HG02763 (cell line): ENCODE measurements at regions not wholly inside any gene's neighbourhood (a gene's known extent, or its start where the extent isn't known, plus 50 kb on each side); places are given as distances from the start of the nearest gene placed in this dataset.
"Not testable (repeated sequence)": the region's sequence is repeated elsewhere in the genome, so short reads cannot be mapped to it uniquely, and the experiment has no call there.

Source experiments
- ATAC-seq: cut with Tn5 transposase; IDR thresholded peaks from one replicate; pipeline ENCODE4 v1.9.1; 2021; ENCODE audit warnings: mild to moderate bottlenecking, moderate library complexity; ENCODE audit not compliant: unreplicated experiment

DNA sequence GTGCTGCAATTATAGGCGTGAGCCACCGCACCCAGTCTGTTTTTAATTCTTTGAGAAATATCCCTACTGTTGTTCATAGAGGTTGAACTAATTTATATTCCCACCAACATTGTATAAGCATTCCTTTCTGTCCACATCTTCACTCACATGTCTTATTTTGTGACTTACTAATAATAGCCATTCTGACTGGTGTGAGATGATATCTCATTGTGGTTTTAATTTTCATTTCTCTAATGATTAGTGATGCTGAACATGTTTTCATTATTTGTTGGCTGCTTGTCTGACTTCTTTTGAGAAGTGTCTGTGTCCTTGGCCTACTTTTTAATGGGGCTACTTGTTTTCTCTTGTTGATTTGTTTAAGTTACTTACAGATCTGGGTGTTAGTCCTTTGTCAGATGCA, 310.9 kb upstream of the MAOA start:
- no peak for ATAC-seq

DNA sequence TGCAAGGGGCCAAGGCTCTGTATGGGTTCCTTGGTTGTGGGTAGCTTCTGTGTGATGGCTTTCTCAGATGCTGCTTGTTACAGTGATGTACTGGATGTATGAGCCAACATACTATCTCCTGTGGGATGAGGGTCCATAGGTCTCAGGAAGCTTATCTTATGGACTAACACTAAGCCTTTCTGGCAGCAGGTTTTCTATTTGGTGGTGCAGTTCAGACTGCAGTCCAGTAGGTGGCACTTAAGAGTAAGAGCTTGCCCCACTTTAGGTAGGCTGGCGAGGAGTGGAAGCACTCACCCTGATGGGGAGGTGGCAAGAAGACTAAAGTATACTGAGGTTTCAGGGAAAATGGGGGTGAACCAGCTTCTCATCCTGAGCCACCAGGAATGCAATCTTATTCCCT, 306.7 kb upstream of the MAOA start:
- ATAC-seq: no peak

- no peak for ATAC-seq
These were observed 305.2 kb upstream of the MAOA start for GRCh38 chrX:43350935-43351334.

DNA sequence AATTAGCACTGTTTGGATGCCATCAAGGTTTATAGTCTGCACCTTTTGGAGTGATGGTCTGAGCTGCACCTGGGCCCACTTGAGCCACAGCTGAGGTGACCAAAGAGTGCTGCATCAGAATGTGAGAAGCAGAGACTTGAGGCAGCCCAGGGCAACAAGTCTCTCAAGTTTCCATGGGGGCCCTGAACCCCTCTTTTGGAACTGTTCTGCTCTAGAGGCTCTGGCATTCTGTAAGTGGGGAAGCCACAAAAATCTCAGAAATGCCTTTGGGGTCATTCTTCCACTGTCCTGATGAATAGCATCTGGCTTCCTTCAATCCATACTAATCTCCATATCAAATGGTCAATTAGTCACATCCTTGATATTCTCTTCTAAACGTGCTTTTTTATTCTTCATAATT, 298.4 kb upstream of the MAOA start:
- ATAC-seq: no peak

- ATAC-seq: no peak
These were observed 283.1 kb upstream of the MAOA start for GRCh38 chrX:43373032-43373431.

GRCh38 chrX:43375136-43375535, 281.0 kb upstream of the MAOA start:
- no peak for ATAC-seq

GRCh38 chrX:43380704-43381103, 275.4 kb upstream of the MAOA start:
- no peak for ATAC-seq

DNA sequence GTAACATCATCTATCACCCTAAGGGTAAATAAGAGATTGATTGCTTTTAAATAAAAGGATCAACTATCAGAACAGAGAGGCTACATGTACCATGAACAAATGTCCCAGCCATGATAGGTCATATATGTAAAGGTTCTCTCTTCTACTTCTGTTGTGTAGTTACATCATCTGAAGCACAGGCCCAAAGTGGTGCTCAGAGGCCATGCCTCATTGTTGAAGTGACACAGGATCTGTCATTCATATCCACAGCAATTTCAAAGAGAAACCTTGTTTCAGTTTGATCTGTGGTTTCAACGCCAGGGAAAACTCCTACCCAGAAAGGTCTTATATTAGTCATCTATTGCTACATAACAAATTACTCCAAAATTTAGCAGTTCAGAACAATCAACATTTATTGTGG, 269.2 kb upstream of the MAOA start:
- no peak for ATAC-seq

DNA sequence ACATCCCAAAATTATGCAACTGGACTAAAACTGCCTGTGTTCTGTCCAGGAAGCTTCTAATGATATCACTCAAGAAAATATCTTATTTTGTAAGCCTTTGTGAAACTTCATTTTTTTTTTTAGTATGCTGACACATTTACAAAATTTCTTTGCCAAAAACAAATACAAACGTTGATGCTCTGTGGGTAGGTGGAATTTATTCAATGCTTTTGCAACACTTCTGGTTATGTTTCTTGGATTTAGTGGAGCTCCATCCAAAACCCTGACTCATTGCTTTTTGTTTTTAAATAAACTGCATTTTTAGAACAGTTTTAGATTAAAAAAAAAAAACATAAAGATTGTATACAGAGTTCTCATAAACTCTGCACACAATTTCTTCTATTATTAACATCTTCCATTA, 250.9 kb upstream of the MAOA start:
- no peak for ATAC-seq

GRCh38 chrX:43423876-43424275, 232.2 kb upstream of the MAOA start:
- no peak for ATAC-seq

- no peak for ATAC-seq
These were observed 219.6 kb upstream of the MAOA start for GRCh38 chrX:43436517-43436916.

GRCh38 chrX:43446752-43447151, 209.3 kb upstream of the MAOA start:
- no peak for ATAC-seq

DNA sequence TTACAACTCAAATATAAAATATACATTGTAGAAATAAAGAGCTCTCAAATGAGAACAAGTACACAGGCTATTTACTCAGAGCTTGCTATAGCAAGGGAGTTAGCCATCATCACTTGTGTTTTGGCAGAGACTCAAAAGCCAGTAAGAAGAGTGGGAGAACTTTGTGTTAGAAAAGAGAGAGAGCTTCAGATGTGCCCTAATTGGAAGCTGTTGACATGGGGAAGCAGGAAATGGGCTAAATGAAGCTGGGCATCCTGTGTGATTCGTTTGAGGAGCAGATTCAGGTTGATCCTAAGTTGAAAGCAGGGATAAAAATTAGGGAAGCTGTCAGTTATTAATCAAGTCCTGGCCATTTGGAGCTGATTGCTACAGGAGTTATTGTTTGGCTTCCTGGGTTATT, 207.4 kb upstream of the MAOA start:
- ATAC-seq: no peak

DNA sequence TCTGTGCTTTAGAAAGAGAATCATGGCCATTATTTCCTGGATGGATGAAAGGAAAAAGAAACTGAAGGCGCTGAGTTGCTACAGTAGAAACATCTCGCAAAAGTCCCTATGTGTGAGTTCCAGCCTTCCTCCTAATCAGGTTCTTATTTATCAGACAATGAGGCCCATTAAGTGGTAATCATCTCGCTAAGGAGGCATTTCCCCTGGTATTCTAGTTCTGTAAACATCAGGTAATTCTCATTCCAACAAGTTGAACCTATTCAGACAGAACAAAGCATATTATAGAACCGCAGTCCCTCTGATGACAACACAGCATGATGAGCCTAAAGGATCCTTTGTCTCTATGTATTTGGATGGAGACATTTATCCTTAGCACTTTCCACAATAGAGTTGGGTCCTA, 205.7 kb upstream of the MAOA start:
- ATAC-seq: no peak

GRCh38 chrX:43451976-43452686, 204.0 kb upstream of the MAOA start:
- ATAC-seq: not testable (repeated sequence)

- ATAC-seq: no peak
These were observed 200.0 kb upstream of the MAOA start for GRCh38 chrX:43456063-43456462.

- ATAC-seq: no peak
These were observed 199.2 kb upstream of the MAOA start for GRCh38 chrX:43456906-43457305.

DNA sequence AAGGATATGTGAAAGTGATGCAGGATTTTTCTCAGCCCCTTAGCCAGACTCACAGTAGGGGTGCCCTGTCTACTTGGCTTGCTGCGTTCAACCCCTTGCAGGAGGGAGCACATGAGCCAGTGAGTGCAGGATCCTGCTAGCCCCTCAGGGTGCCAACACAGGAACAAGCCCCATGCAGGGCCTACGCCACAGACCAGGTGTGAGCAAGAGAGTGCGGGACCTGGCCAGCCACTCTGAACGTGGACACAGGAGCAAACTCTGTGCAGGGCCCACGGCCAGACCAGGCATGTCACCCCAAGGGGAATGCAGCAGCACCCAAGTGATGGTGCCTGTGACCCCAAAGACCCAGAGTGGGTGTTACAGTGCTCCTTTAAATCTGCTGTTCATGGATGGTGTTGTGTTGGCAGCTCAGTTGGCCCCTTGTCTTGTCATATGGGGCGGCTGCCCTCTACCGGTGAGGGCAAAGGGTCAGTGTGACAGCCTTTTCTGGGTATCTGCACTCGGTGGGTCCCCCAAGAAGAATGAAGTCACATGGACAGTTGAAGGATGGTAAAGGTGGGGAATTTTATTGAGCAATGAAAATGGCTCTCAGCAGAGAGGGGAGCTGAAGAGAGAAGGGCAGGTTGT, 188.4 kb upstream of the MAOA start:
- no peak for ATAC-seq

DNA sequence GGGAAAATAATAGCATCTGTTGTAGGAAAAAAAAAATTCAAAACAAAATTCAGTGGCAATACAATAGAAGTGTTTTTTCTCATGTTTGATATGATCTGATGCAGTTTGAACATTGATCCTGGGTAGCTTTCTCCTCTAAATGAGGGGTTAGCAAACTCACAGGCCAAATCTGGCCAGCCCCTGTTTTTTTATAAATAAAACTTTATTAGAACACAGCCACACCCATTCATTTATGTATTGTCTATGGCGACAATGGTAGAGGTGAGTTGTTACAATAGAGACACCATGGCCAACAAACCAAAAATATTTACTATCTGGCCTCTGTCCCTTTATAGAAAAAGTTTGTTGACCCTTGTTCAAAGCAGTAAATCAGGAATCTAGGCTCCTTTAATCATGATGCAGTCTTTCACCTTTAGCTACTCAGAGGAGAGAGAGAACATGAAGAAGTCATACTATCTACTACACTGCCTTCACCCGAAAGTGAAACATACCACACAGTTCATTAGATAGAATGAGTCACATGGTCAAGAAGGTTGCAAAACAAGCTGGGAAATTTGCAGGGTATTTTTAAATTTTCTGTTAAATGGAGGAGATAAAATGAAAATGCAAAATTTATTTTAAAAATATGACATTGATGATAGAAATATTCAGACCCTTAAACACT, 186.6 kb upstream of the MAOA start:
- no peak for ATAC-seq

- ATAC-seq: no peak
These were observed 181.8 kb upstream of the MAOA start for GRCh38 chrX:43474321-43474720.

- no peak for ATAC-seq
These were observed 177.0 kb upstream of the MAOA start for GRCh38 chrX:43479070-43479469.

GRCh38 chrX:43479850-43480249, 176.2 kb upstream of the MAOA start:
- ATAC-seq: no peak
